Fibroblast of lung (primary cell): ENCODE measurements at regions not wholly inside any gene's neighbourhood (a gene's known extent, or its start where the extent isn't known, plus 50 kb on each side); places are given as distances from the start of the nearest gene placed in this dataset.
"Not testable (repeated sequence)": the region's sequence is repeated elsewhere in the genome, so short reads cannot be mapped to it uniquely, and the experiment has no call there.

Experiments
- DNase-seq, 2 donors: peaks; one replicate each; pipeline versions ENCODE4 v3.0.0 to v3.0.0-alpha.2; 2010; ENCODE audit warnings: low read depth in 2 of 2
- H2AFZ ChIP-seq: 2 replicates; pipeline ENCODE4 v1.5.1; 2012; ENCODE audit warnings: low read length, control low read depth, inconsistent platforms
- H3K27ac ChIP-seq: 2 replicates; pipeline ENCODE4 v1.5.1; 2011; ENCODE audit warnings: low read length, control low read depth; ENCODE audit not compliant: insufficient read depth
- H3K27me3 ChIP-seq: 2 replicates; pipeline ENCODE4 v1.5.1; 2011; ENCODE audit warnings: mild to moderate bottlenecking, low read length; ENCODE audit not compliant: control insufficient read depth, insufficient read depth
- H3K36me3 ChIP-seq: 2 replicates; pipeline ENCODE4 v1.5.1; 2011; ENCODE audit warnings: low read length; ENCODE audit not compliant: control insufficient read depth, insufficient read depth
- H3K4me1 ChIP-seq: 2 replicates; pipeline ENCODE4 v1.5.1; 2011; ENCODE audit warnings: low read length; ENCODE audit not compliant: control insufficient read depth, insufficient read depth; ENCODE audit errors: extremely low read depth
- H3K4me2 ChIP-seq: 2 replicates; pipeline ENCODE4 v1.5.1; 2011; ENCODE audit warnings: low read length, control low read depth; ENCODE audit not compliant: insufficient read depth; ENCODE audit errors: extremely low read depth
- H3K4me3 ChIP-seq, 4 experiments: fragments of 200-600 bp in 1 of 4; sonication (generic) in 1 of 4; replicated peaks in 1 of 4; 2 replicates each; pipeline ENCODE4 v1.5.1; 2011 to 2016; ENCODE audit warnings: low read length in 4 of 4, low read depth in 3 of 4, mild to moderate bottlenecking in 3 of 4, control low read depth in 2 of 4, inconsistent platforms in 1 of 4, mixed read lengths in 1 of 4; ENCODE audit not compliant: insufficient read depth in 1 of 4; ENCODE audit errors: control extremely low read depth in 1 of 4
- H3K79me2 ChIP-seq: 2 replicates; pipeline ENCODE4 v1.5.1; 2012; ENCODE audit warnings: mild to moderate bottlenecking, low read length, inconsistent platforms; ENCODE audit not compliant: control insufficient read depth, insufficient read depth
- H3K9ac ChIP-seq: 2 replicates; pipeline ENCODE4 v1.5.1; 2011; ENCODE audit warnings: mild to moderate bottlenecking, low read length, control low read depth; ENCODE audit not compliant: insufficient read depth
- H3K9me3 ChIP-seq: 2 replicates; pipeline ENCODE4 v1.5.1; 2012; ENCODE audit warnings: low read depth, low read length; ENCODE audit not compliant: control insufficient read depth, insufficient read depth
- H4K20me1 ChIP-seq: 2 replicates; pipeline ENCODE4 v1.5.1; 2011; ENCODE audit warnings: low read length; ENCODE audit not compliant: control insufficient read depth, insufficient read depth; ENCODE audit errors: extremely low read depth
- CTCF ChIP-seq, 2 donors: IDR thresholded peaks in 1 of 2; conservative IDR thresholded peaks in 1 of 2; 1 replicate in 1 of 2; 2 replicates in 1 of 2; pipeline ENCODE4 v1.5.1; 2011 to 2012; ENCODE audit warnings: low read length in 2 of 2, control low read depth in 1 of 2, inconsistent platforms in 1 of 2, low read depth in 1 of 2, mild to moderate bottlenecking in 1 of 2
- EZH2 ChIP-seq: IDR thresholded peaks from 2 replicates; pipeline ENCODE4 v1.5.1; 2012; ENCODE audit warnings: low read length, control low read depth, mild to moderate bottlenecking; ENCODE audit errors: missing control alignments

- TF ChIP-seq EZH2, result no peak
- no peak for TF ChIP-seq CTCF (conservative IDR thresholded peaks at IDR 0.05 in 1 of 2, IDR thresholded peaks at IDR 0.05 in 1 of 2; ENCODE audit: low read depth in 1 of 2, low read length in 2 of 2)
- Histone ChIP-seq H3K9me3 (no peaks in the 10 kb centered on the region), H3K4me2 (no peak overlapping the region), H3K4me1 (no peaks in the 10 kb centered on the region), H4K20me1 (no peaks in the 10 kb centered on the region), H3K27me3 (no peaks in the 10 kb centered on the region), H3K9ac (no peak overlapping the region), H3K79me2 (no peaks in the 10 kb centered on the region), H3K27ac (no peak overlapping the region), H3K4me3 (no peak overlapping the region), H3K36me3 (no peaks in the 10 kb centered on the region), H2AFZ (no peak overlapping the region)
- DNase-seq, result no peak
These were observed 146.3 kb upstream of the KRAS start for GRCh38 chr12:25397001-25397400.

DNA sequence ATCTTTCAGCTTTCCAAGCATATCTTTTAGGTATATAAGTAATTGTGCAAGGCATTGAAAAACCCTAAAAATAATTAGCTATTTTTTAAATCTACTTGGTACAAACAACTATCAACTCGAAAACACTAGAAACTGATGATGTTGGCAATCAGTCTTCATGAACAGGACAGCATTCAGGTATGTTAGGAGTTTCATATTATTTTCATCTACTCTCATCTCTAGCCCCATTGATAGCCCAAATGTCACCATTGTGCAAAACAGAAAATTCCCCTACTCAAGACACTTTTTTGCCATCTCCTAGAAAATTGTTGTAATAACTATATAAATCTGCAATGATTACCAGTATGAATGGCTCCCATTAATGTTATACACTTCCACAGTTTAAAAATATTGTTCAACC, 144.5 kb upstream of the KRAS start:
- Histone ChIP-seq H3K36me3 (no peaks in the 10 kb centered on the region), H3K27ac (no peak overlapping the region), H3K4me2 (no peak overlapping the region), H4K20me1 (no peaks in the 10 kb centered on the region), H3K4me3 (no peak overlapping the region), H3K4me1 (no peaks in the 10 kb centered on the region), H3K9me3 (no peaks in the 10 kb centered on the region), H3K27me3 (no peaks in the 10 kb centered on the region), H2AFZ (no peak overlapping the region), H3K79me2 (no peaks in the 10 kb centered on the region), H3K9ac (no peak overlapping the region)
- TF ChIP-seq EZH2 (no peak), CTCF (conservative IDR thresholded peaks at IDR 0.05 in 1 of 2, IDR thresholded peaks at IDR 0.05 in 1 of 2; ENCODE audit: low read depth in 1 of 2, low read length in 2 of 2) (no peak)
- DNase-seq, result no peak

DNA sequence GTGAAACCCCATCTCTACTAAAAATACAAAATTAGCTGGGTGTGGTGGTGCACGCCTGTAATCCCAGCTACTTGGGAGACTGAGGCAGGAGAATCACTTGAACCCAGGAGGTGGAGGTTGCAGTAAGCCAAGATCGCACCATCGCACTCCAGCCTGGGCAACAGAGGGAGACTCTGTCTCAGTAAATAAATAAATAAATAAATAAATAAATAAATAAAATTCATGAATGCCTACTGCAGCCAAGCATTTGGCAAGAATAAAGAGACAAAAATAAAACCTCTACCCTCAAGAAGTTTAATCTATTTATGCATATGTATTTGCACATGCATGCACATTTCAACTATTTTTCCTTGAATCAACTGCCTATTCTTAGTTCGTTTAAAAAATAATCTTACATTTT, 144.0 kb upstream of the KRAS start:
- H3K79me2 ChIP-seq, H3K4me2 ChIP-seq, H3K4me3 ChIP-seq, H3K27ac ChIP-seq, H3K27me3 ChIP-seq, H3K4me1 ChIP-seq, H3K9me3 ChIP-seq, H3K36me3 ChIP-seq, H3K9ac ChIP-seq, H4K20me1 ChIP-seq, H2AFZ ChIP-seq, DNase-seq: not testable (repeated sequence)

GRCh38 chr12:25394025-25394424, 143.3 kb upstream of the KRAS start:
- no peak overlapping the region for H3K4me2 ChIP-seq
- no peak for TF ChIP-seq EZH2
- TF ChIP-seq CTCF (conservative IDR thresholded peaks at IDR 0.05 in 1 of 2, IDR thresholded peaks at IDR 0.05 in 1 of 2; ENCODE audit: low read depth in 1 of 2, low read length in 2 of 2), result no peak
- no peaks in the 10 kb centered on the region for H3K36me3 ChIP-seq
- no peak overlapping the region for H3K4me3 ChIP-seq
- H3K27me3 ChIP-seq, result no peaks in the 10 kb centered on the region
- no peaks in the 10 kb centered on the region for H3K4me1 ChIP-seq
- DNase-seq, result no peak
- no peaks in the 10 kb centered on the region for H3K9me3 ChIP-seq
- H4K20me1 ChIP-seq, result no peaks in the 10 kb centered on the region
- H3K27ac ChIP-seq, result no peak overlapping the region
- no peak overlapping the region for H3K9ac ChIP-seq
- H2AFZ ChIP-seq, result no peak overlapping the region
- no peaks in the 10 kb centered on the region for H3K79me2 ChIP-seq

DNA sequence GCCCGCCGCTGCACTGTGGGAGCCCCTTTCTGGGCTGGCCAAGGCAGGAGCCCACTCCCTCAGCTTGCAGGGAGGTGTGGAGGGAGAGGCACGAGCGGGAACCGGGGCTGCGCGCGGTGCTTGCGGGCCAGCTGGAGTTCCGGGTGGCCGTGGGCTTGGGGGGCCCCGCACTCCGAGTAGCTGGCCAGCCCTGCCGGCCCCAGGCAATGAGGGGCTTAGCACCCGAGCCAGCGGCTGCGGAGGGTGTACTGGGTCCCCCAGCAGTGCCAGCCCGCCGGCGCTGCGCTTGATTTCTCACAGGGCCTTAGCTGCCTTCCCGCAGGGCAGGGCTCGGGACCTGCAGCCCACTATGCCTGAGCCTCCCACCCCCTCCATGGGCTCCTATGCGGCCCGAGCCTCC, 140.6 kb upstream of the KRAS start:
- H4K20me1 ChIP-seq, H3K27ac ChIP-seq, H3K9me3 ChIP-seq, H3K4me1 ChIP-seq, H3K27me3 ChIP-seq, H3K4me3 ChIP-seq, H3K4me2 ChIP-seq, H3K36me3 ChIP-seq, H3K9ac ChIP-seq, H2AFZ ChIP-seq, H3K79me2 ChIP-seq, DNase-seq: not testable (repeated sequence)
